ENCODE measurements at regions not wholly inside any gene's neighbourhood (a gene's known extent, or its start where the extent isn't known, plus 50 kb on each side); places are given as distances from the start of the nearest gene placed in this dataset.
"Not testable (repeated sequence)": the region's sequence is repeated elsewhere in the genome, so short reads cannot be mapped to it uniquely, and the experiment has no call there.

DNA sequence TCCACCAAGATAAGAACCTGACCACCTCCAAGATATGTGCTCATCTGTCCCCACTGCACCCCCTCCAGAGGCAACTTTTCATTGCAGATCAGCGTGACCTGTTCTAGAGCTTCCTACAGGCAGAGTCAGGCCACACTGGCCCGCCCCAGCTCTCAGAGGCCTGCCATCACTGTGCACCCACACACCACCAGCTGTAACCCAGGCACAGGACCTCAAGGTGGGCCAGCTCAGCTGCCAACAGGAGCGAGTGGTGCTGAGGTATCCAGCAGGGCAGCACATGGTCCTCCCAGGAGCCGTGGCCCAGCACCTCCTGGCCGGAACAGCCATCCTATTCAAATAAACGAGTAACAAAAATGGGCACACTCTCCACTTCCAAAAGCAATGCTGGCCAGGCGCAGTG lies 189.9 kb upstream of the FOXD4L5 start:
- H3K79me2 ChIP-seq (ENCODE audit: low read length); H3F3A ChIP-seq (ENCODE audit: insufficient read depth, low read length); H2AFZ ChIP-seq (ENCODE audit: low read length); H3K4me1 ChIP-seq (ENCODE audit: low read length); H3K9ac ChIP-seq (ENCODE audit: low read length); H4K20me1 ChIP-seq (ENCODE audit: insufficient read depth, low read length); H3K36me3 ChIP-seq (replicated peaks; ENCODE audit: insufficient read depth, low read length); H3K27ac ChIP-seq (ENCODE audit: low read length); H3K4me3 ChIP-seq (ENCODE audit: low read length); DNase-seq; H3K4me2 ChIP-seq (ENCODE audit: low read depth, low read length); H3K27me3 ChIP-seq (replicated peaks; ENCODE audit: insufficient read depth, low read length); H3K9me2 ChIP-seq (replicated peaks; ENCODE audit: insufficient read depth, low read length); H3K9me3 ChIP-seq (replicated peaks; ENCODE audit: insufficient read depth, low read length): not testable (repeated sequence)

DNA sequence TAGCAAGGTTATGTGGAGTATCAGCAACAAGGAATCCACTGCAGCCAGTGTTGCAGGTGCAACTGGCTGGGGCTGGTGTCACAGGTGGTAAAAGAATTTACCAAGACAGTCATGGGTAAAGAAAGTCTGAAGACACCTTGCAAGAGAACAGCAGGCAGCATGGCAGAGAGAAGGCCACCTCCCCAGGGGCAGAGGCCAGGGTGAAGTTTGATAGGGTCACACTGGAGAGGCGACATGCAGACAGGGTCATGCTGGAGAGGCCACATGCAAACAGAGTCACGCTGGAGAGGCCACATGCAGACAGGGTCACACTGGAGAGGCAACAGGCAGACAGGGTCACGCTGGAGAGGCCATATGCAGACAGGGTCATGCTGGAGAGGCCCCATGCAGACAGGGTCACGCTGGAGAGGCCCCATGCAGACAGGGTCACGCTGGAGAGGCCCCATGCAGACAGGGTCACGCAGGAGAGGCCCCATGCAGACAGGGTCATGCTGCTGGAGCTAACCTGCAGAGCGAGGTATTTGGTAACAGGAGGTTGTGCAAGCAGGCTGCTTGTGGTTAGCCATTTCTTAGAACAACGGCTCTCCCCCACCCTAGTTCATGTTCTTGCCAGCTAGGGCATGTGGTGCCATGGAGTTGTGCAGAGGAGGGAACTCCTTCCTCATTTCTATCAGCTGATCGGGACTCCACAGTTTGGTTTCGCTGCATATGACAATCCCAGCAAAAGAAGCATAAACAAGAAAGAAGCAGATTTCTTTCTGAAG lies 188.2 kb upstream of the FOXD4L5 start:
- H3K4me3 ChIP-seq (ENCODE audit: low read length); H2AFZ ChIP-seq (ENCODE audit: low read length); H3K4me1 ChIP-seq (ENCODE audit: low read length); DNase-seq; H3K27ac ChIP-seq (ENCODE audit: low read length); H4K20me1 ChIP-seq (ENCODE audit: insufficient read depth, low read length); H3K36me3 ChIP-seq (replicated peaks; ENCODE audit: insufficient read depth, low read length); H3K79me2 ChIP-seq (ENCODE audit: low read length); H3F3A ChIP-seq (ENCODE audit: insufficient read depth, low read length); H3K9me3 ChIP-seq (replicated peaks; ENCODE audit: insufficient read depth, low read length); H3K4me2 ChIP-seq (ENCODE audit: low read depth, low read length); H3K9me2 ChIP-seq (replicated peaks; ENCODE audit: insufficient read depth, low read length); H3K27me3 ChIP-seq (replicated peaks; ENCODE audit: insufficient read depth, low read length); H3K9ac ChIP-seq (ENCODE audit: low read length): not testable (repeated sequence)

DNA sequence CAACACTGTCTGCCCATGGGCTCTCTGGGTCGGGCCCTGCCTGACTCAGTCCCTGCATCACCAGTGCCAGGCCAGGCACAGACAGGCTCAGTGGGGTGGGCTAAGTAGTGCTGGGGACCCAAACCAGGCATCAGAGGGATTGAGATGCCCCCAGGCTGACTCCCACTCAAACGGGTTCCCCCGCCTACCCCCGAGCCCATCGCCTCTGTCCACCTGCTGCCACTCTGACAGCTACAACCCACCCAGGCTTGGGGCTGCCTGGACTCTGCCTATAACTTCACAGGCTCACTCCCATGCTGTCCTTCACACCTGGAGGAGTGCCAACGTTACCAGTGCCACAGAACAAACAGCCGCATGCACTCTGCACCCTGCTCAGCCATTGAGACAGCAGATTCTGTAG lies 186.1 kb upstream of the FOXD4L5 start:
- H3K36me3 ChIP-seq (replicated peaks; ENCODE audit: insufficient read depth, low read length); H3F3A ChIP-seq (ENCODE audit: insufficient read depth, low read length); H4K20me1 ChIP-seq (ENCODE audit: insufficient read depth, low read length); H3K9me2 ChIP-seq (replicated peaks; ENCODE audit: insufficient read depth, low read length); H3K4me1 ChIP-seq (ENCODE audit: low read length); H3K9ac ChIP-seq (ENCODE audit: low read length); H3K27me3 ChIP-seq (replicated peaks; ENCODE audit: insufficient read depth, low read length); H3K4me2 ChIP-seq (ENCODE audit: low read depth, low read length); H3K27ac ChIP-seq (ENCODE audit: low read length); H3K79me2 ChIP-seq (ENCODE audit: low read length); H3K9me3 ChIP-seq (replicated peaks; ENCODE audit: insufficient read depth, low read length); DNase-seq; H3K4me3 ChIP-seq (ENCODE audit: low read length); H2AFZ ChIP-seq (ENCODE audit: low read length): not testable (repeated sequence)

DNA sequence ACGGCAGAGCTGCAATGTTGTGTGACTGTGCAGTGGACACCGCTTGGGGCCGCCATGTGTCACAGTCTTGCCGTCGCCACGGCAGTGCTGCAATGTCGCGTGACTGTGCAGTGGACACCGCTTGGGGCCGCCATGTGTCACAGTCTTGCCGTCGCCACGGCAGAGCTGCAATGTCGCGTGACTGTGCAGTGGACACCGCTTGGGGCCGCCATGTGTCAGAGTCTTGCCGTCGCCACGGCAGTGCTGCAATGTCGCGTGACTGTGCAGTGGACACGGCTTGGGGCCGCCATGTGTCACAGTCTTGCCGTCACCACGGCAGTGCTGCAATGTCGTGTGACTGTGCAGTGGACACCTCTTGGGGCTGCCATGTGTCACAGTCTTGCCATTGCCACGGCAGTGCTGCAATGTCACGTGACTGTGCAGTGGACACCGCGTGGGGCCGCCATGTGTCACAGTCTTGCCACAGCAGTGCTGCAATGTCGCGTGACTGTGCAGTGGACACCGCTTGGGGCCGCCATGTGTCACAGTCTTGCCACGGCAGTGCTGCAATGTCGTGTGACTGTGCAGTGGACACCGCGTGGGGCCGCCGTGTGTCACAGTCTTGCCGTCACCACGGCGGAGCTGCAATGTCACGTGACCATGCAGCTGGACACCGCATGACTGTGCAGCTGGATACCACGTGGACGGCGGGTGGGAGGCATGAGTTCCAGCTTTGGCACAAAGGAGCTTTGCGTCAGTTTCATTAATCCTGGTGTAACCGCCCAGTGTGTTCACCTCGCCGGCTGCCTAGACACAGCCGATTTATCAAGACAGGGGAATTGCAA lies 182.1 kb upstream of the FOXD4L5 start:
- H3K4me1 ChIP-seq (ENCODE audit: low read length); H3K36me3 ChIP-seq (replicated peaks; ENCODE audit: insufficient read depth, low read length); H3K9me2 ChIP-seq (replicated peaks; ENCODE audit: insufficient read depth, low read length); H3K9ac ChIP-seq (ENCODE audit: low read length); DNase-seq; H3K79me2 ChIP-seq (ENCODE audit: low read length); H3K27ac ChIP-seq (ENCODE audit: low read length); H3K4me2 ChIP-seq (ENCODE audit: low read depth, low read length); H3F3A ChIP-seq (ENCODE audit: insufficient read depth, low read length); H3K4me3 ChIP-seq (ENCODE audit: low read length); H4K20me1 ChIP-seq (ENCODE audit: insufficient read depth, low read length); H3K27me3 ChIP-seq (replicated peaks; ENCODE audit: insufficient read depth, low read length); H2AFZ ChIP-seq (ENCODE audit: low read length); H3K9me3 ChIP-seq (replicated peaks; ENCODE audit: insufficient read depth, low read length): not testable (repeated sequence)

DNA sequence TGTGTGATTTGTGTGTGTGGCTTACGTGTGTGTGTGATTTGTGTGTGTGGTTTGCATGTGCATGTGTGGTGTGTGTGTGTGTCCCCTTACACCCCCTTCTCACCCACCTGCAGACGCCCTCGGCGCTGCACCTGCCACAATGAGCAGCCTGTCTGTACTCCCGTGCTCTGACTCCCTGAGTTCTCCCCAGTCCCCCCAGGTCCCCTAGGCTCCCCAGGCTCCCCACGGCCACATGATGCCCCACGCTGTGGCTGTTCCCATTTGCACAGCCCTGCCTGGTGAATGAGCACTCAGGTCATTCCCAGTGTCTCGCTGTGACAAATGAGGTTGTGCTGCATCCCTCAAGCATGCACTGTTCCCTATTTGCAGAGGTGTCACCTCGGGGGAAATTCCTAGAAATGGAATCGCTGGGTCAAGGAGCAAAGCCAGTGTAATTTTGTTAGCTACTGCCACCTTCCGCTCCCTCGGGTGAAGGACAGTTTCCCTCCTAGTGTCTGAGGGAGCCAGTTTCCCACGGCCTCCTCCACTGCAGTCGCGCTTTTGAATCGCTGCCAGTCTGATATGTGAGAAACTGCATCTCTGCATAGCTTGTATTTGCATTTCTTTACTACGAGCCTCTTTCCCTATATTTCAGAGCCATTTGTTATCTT lies 180.4 kb upstream of the FOXD4L5 start:
- not testable (repeated sequence) for H3K4me3 ChIP-seq (ENCODE audit: low read length); DNase-seq; H3K27ac ChIP-seq (ENCODE audit: low read length)

DNA sequence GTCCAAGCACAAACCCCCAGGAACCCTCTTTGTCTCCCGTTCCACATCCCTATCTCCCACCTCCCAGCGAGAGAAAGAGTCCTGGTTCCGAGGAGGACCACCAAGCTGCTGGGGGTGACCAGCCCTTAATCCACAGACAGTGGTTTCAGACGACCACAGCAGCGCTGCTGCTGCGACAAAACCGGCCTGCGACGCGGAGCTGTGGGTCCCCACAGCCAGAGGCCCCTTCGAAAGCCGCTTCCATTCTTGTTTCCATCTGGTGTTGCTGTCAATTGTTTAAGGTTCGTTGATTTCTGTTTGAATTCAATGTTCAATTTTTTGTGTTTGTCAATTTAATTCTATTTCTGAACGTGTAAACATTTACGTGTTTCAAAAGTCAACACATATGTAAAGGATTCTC lies 177.5 kb upstream of the FOXD4L5 start:
- H3K4me1 ChIP-seq (ENCODE audit: low read length); H2AFZ ChIP-seq (ENCODE audit: low read length); H3K9me3 ChIP-seq (replicated peaks; ENCODE audit: insufficient read depth, low read length): not testable (repeated sequence)

More for the DNA sequence above, 180.4 kb upstream of the FOXD4L5 start:
- not testable (repeated sequence) for H3K36me3 ChIP-seq (replicated peaks; ENCODE audit: insufficient read depth, low read length); H3K4me2 ChIP-seq (ENCODE audit: low read depth, low read length); H3K9ac ChIP-seq (ENCODE audit: low read length); H3K79me2 ChIP-seq (ENCODE audit: low read length); H3K27me3 ChIP-seq (replicated peaks; ENCODE audit: insufficient read depth, low read length); H3K4me1 ChIP-seq (ENCODE audit: low read length); H3K9me2 ChIP-seq (replicated peaks; ENCODE audit: insufficient read depth, low read length); H3K9me3 ChIP-seq (replicated peaks; ENCODE audit: insufficient read depth, low read length); H4K20me1 ChIP-seq (ENCODE audit: insufficient read depth, low read length); H2AFZ ChIP-seq (ENCODE audit: low read length); H3F3A ChIP-seq (ENCODE audit: insufficient read depth, low read length)

More for the DNA sequence above, 177.5 kb upstream of the FOXD4L5 start:
- not testable (repeated sequence) for DNase-seq; H3K27me3 ChIP-seq (replicated peaks; ENCODE audit: insufficient read depth, low read length); H4K20me1 ChIP-seq (ENCODE audit: insufficient read depth, low read length); H3K4me3 ChIP-seq (ENCODE audit: low read length); H3K36me3 ChIP-seq (replicated peaks; ENCODE audit: insufficient read depth, low read length); H3F3A ChIP-seq (ENCODE audit: insufficient read depth, low read length); H3K9me2 ChIP-seq (replicated peaks; ENCODE audit: insufficient read depth, low read length); H3K79me2 ChIP-seq (ENCODE audit: low read length); H3K4me2 ChIP-seq (ENCODE audit: low read depth, low read length); H3K9ac ChIP-seq (ENCODE audit: low read length); H3K27ac ChIP-seq (ENCODE audit: low read length)

Data from MM.1S (cell line).